Uterus (tissue), 2 donors: ENCODE measurements at regions not wholly inside any gene's neighbourhood (a gene's known extent, or its start where the extent isn't known, plus 50 kb on each side); places are given as distances from the start of the nearest gene placed in this dataset.

Experiments
- POLR2A ChIP-seq, 2 donors: fragments of 450-650 bp; IDR thresholded peaks; one replicate each; pipeline ENCODE4 v1.6.1; 2016; ENCODE audit warnings: antibody characterized with exemption in 2 of 2, mild to moderate bottlenecking in 1 of 2, moderate library complexity in 1 of 2
- TF ChIP-seq, protein P1 (sequence below), 4 experiments: fragments of 200-600 bp in 2 of 4; fragments of 450-650 bp in 2 of 4; sonication (generic) in 2 of 4; IDR thresholded peaks; one replicate each; pipeline ENCODE4 v1.5.1; 2016 to 2019; ENCODE audit warnings: antibody characterized with exemption in 4 of 4, mild to moderate bottlenecking in 2 of 4, moderate library complexity in 1 of 4

DNA sequence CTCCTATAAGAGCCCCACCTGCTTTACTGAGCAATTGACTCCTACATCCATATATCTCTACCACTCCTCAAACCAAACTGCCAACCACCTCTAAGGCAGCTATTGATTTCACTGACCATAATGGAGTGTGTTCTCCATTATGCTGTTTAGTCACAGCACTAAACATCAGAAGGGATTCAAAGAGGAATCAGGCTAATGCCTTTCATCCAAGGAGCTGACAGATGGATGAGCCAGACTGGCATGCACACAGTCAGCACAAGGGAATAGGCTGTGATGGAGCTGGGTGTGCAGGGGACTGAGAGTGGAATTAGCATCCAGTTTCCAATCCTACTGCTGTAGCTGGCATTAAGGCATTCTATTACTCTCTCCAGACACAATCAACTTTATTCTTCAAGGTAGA lies 88.7 kb upstream of the CCL2 start:
- TF ChIP-seq, protein P1, sequence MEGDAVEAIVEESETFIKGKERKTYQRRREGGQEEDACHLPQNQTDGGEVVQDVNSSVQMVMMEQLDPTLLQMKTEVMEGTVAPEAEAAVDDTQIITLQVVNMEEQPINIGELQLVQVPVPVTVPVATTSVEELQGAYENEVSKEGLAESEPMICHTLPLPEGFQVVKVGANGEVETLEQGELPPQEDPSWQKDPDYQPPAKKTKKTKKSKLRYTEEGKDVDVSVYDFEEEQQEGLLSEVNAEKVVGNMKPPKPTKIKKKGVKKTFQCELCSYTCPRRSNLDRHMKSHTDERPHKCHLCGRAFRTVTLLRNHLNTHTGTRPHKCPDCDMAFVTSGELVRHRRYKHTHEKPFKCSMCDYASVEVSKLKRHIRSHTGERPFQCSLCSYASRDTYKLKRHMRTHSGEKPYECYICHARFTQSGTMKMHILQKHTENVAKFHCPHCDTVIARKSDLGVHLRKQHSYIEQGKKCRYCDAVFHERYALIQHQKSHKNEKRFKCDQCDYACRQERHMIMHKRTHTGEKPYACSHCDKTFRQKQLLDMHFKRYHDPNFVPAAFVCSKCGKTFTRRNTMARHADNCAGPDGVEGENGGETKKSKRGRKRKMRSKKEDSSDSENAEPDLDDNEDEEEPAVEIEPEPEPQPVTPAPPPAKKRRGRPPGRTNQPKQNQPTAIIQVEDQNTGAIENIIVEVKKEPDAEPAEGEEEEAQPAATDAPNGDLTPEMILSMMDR (IDR thresholded peaks at IDR 0.05) = no peak
- no peak for TF ChIP-seq POLR2A (IDR thresholded peaks at IDR 0.05)
